SK-N-SH (cell line): ENCODE measurements at regions not wholly inside any gene's neighbourhood (a gene's known extent, or its start where the extent isn't known, plus 50 kb on each side); places are given as distances from the start of the nearest gene placed in this dataset.

Source experiments
- CTCF ChIA-PET: fragments of 300-600, 350-600 bp; formaldehyde crosslinking; extraction: SDS; loops from one replicate; lab custom pipeline; 2021; lab: Yijun Ruan, JAX
- POLR2A ChIA-PET: fragments of 350-600 bp; sonication (Branson Sonifier 250); formaldehyde crosslinking; extraction: SDS; loops from one replicate; lab custom pipeline; 2020; ENCODE audit warnings: antibody characterized with exemption, inconsistent platforms; lab: Yijun Ruan, JAX
- DNase-seq: peaks from one replicate; pipeline ENCODE4 v3.0.0; 2012
- H2AFZ ChIP-seq: fragments of 200-600 bp; sonication (generic); 2 replicates; pipeline ENCODE4 v1.8.1; 2016; ENCODE audit warnings: antibody characterized with exemption, mild to moderate bottlenecking, low read depth
- H3F3A ChIP-seq: fragments of 200-600 bp; sonication (generic); replicated peaks from 2 replicates; pipeline ENCODE3; 2016; ENCODE audit warnings: antibody characterized with exemption, mild to moderate bottlenecking; ENCODE audit not compliant: insufficient read depth
- H3K27ac ChIP-seq, 2 experiments: fragments of 200-500 bp in 1 of 2; fragments of 200-600 bp in 1 of 2; sonication (Bioruptor generic) in 1 of 2; sonication (generic), shearing (Covaris generic) in 1 of 2; 2 replicates each; pipeline versions ENCODE4 v1.5.1 to v1.6.1; 2014 to 2016; ENCODE audit warnings: low read depth in 2 of 2, inconsistent platforms in 1 of 2, low read length in 1 of 2, mild to moderate bottlenecking in 1 of 2, mixed read lengths in 1 of 2
- H3K27me3 ChIP-seq: fragments of 200-600 bp; sonication (generic), shearing (Covaris generic); 2 replicates; pipeline ENCODE4 v1.6.1; 2016; ENCODE audit warnings: mixed run types; ENCODE audit not compliant: insufficient read depth
- H3K36me3 ChIP-seq, 2 experiments: fragments of 200-500 bp in 1 of 2; fragments of 200-600 bp in 1 of 2; sonication (Bioruptor generic) in 1 of 2; sonication (generic) in 1 of 2; replicated peaks in 1 of 2; 2 replicates each; pipeline versions ENCODE3 to v1.5.1; 2014 to 2016; ENCODE audit warnings: low read length in 1 of 2, mild to moderate bottlenecking in 1 of 2; ENCODE audit not compliant: insufficient read depth in 2 of 2, control insufficient read depth in 1 of 2
- H3K4me1 ChIP-seq, 2 experiments: fragments of 200-500 bp in 1 of 2; fragments of 200-600 bp in 1 of 2; sonication (Bioruptor generic) in 1 of 2; sonication (generic), shearing (Covaris generic) in 1 of 2; 2 replicates each; pipeline versions ENCODE4 v1.5.1 to v1.6.1; 2014 to 2016; ENCODE audit warnings: low read depth in 1 of 2, low read length in 1 of 2, mixed run types in 1 of 2; ENCODE audit not compliant: insufficient read depth in 2 of 2, control insufficient read depth in 1 of 2
- H3K4me2 ChIP-seq: fragments of 200-600 bp; sonication (generic), shearing (Covaris generic); 2 replicates; pipeline ENCODE4 v1.6.1; 2017; ENCODE audit warnings: mixed run types
- H3K4me3 ChIP-seq, 2 experiments: fragments of 200-500 bp in 1 of 2; fragments of 200-600 bp in 1 of 2; sonication (Bioruptor generic) in 1 of 2; sonication (generic), shearing (Covaris generic) in 1 of 2; 2 replicates each; pipeline versions ENCODE4 v1.5.1 to v1.8.1; 2014 to 2016; ENCODE audit warnings: low read depth in 2 of 2, inconsistent platforms in 1 of 2, low read length in 1 of 2, mild to moderate bottlenecking in 1 of 2, mixed read lengths in 1 of 2, moderate library complexity in 1 of 2
- H3K79me2 ChIP-seq: fragments of 200-600 bp; sonication (generic); 2 replicates; pipeline ENCODE4 v1.8.1; 2017; ENCODE audit warnings: mild to moderate bottlenecking; ENCODE audit not compliant: insufficient read depth
- H3K9ac ChIP-seq: fragments of 200-600 bp; sonication (generic); 2 replicates; pipeline ENCODE4 v1.6.1; 2017; ENCODE audit warnings: mixed run types
- H3K9me2 ChIP-seq: fragments of 200-600 bp; sonication (generic); 2 replicates; pipeline ENCODE4 v1.6.1; 2017; ENCODE audit warnings: mixed run types
- H3K9me3 ChIP-seq: fragments of 200-600 bp; sonication (generic); 2 replicates; pipeline ENCODE4 v1.6.1; 2017; ENCODE audit warnings: mixed run types, mild to moderate bottlenecking, moderate library complexity
- H4K20me1 ChIP-seq: fragments of 200-600 bp; sonication (generic); 2 replicates; pipeline ENCODE4 v1.6.1; 2017; ENCODE audit warnings: mild to moderate bottlenecking, mixed run types; ENCODE audit not compliant: insufficient read depth
- CHD2 ChIP-seq: fragments of 150-350 bp; IDR thresholded peaks from 2 replicates; pipeline ENCODE4 v1.6.1; 2018; ENCODE audit warnings: low read length; ENCODE audit not compliant: partially characterized antibody
- CTCF ChIP-seq: fragments of 200-600 bp; sonication (generic); IDR thresholded peaks from 2 replicates; pipeline ENCODE4 v1.6.1; 2017; ENCODE audit warnings: antibody characterized with exemption, mild to moderate bottlenecking, moderate library complexity
- ELF1 ChIP-seq: IDR thresholded peaks from 2 replicates; pipeline ENCODE4 v1.4.0; 2012
- EP300 ChIP-seq, 2 experiments: IDR thresholded peaks; 2 replicates each; pipeline versions ENCODE4 v1.4.0 to v1.6.1; 2012; ENCODE audit warnings: borderline replicate concordance in 1 of 2, low read depth in 1 of 2, low read length in 1 of 2
- FOSL2 ChIP-seq: IDR thresholded peaks from 2 replicates; pipeline ENCODE4 v1.4.0; 2012; ENCODE audit warnings: low read depth, mild to moderate bottlenecking, moderate library complexity, borderline replicate concordance
- IRF3 ChIP-seq: fragments of 150-350 bp; IDR thresholded peaks from 2 replicates; pipeline ENCODE4 v1.6.1; 2016; ENCODE audit warnings: mild to moderate bottlenecking, low read depth, low read length
- JUND ChIP-seq: IDR thresholded peaks from 2 replicates; pipeline ENCODE4 v1.4.0; 2012
- MEF2A ChIP-seq: IDR thresholded peaks from 2 replicates; pipeline ENCODE4 v1.4.0; 2012; ENCODE audit warnings: low read depth, borderline replicate concordance
- NFIC ChIP-seq: IDR thresholded peaks from 2 replicates; pipeline ENCODE4 v1.4.0; 2012; ENCODE audit warnings: borderline replicate concordance
- NRF1 ChIP-seq: IDR thresholded peaks from 2 replicates; pipeline ENCODE4 v1.6.1; 2012; ENCODE audit warnings: low read depth, mild to moderate bottlenecking, low read length
- PBX3 ChIP-seq: IDR thresholded peaks from 2 replicates; pipeline ENCODE4; 2012
- POLR2AphosphoS5 ChIP-seq: IDR thresholded peaks from 2 replicates; pipeline ENCODE4 v1.6.1; 2012; ENCODE audit warnings: low read depth, low read length
- RAD21 ChIP-seq: IDR thresholded peaks from 2 replicates; pipeline ENCODE4 v1.6.1; 2012; ENCODE audit warnings: mild to moderate bottlenecking, low read length
- SIN3A ChIP-seq: IDR thresholded peaks from 2 replicates; pipeline ENCODE4 v1.6.1; 2012; ENCODE audit warnings: low read depth, mild to moderate bottlenecking, low read length, moderate library complexity, borderline replicate concordance
- SMC3 ChIP-seq: IDR thresholded peaks from 2 replicates; pipeline ENCODE4 v1.6.1; 2012; ENCODE audit warnings: low read depth, low read length, improper control_type of control experiment
- TEAD4 ChIP-seq: IDR thresholded peaks from 2 replicates; pipeline ENCODE4 v1.4.0; 2012; ENCODE audit warnings: mild to moderate bottlenecking, borderline replicate concordance; ENCODE audit not compliant: insufficient read depth
- USF1 ChIP-seq: IDR thresholded peaks from 2 replicates; pipeline ENCODE4 v1.4.0; 2012; ENCODE audit warnings: low read depth, borderline replicate concordance
- USF2 ChIP-seq: fragments of 150-350 bp; IDR thresholded peaks from 2 replicates; pipeline ENCODE4 v1.6.1; 2017; ENCODE audit warnings: antibody characterized with exemption, low read length, low read depth, borderline replicate concordance
- ZBTB33 ChIP-seq: IDR thresholded peaks from 2 replicates; pipeline ENCODE4 v1.4.0; 2012; ENCODE audit warnings: low read depth, borderline replicate concordance
- WGBS: methylation state at CpG from one replicate; pipeline ENCODE4 v1.1.6; 2017; ENCODE audit warnings: low lambda C conversion rate; 5-methylcytosine and 5-hydroxymethylcytosine counted together

- TF ChIP-seq CTCF (no peak), IRF3 (no peak), JUND (no peak), EP300 (IDR thresholded peaks at IDR 0.05; ENCODE audit: borderline replicate concordance in 1 of 2, low read depth in 1 of 2, low read length in 1 of 2) (no peak), USF1 (no peak), ELF1 (no peak), USF2 (no peak), PBX3 (no peak), RAD21 (no peak)
- TF ChIP-seq, all 33 proteins: peak for 0
- no peak overlapping the region for H3K4me2 ChIP-seq
- no peaks in the 10 kb centered on the region for H3K79me2 ChIP-seq
- no peaks in the 10 kb centered on the region for H3K9me2 ChIP-seq
- H3K9me3 ChIP-seq: no peaks in the 10 kb centered on the region
- no peak for DNase-seq
- 51% methylated on average over 8 of the region's 16 CpGs for WGBS
- no peak overlapping the region for H3K9ac ChIP-seq
- H4K20me1 ChIP-seq: no peaks in the 10 kb centered on the region
- no peaks in the 10 kb centered on the region for H3K36me3 ChIP-seq
- CTCF ChIA-PET: interaction anchor here (1.1 kb wide), 1 partner anchor 10 kb away, joined by 4 read pairs; no protein-coding TSS in a partner anchor
- H3K27ac ChIP-seq: no peak overlapping the region
- no peaks in the 10 kb centered on the region for H3K27me3 ChIP-seq
- no peak overlapping the region for H3K4me3 ChIP-seq
- no peak overlapping the region for H2AFZ ChIP-seq
- no peaks in the 10 kb centered on the region for H3K4me1 ChIP-seq
- POLR2A ChIA-PET: no interaction called here
- H3F3A ChIP-seq: no peaks in the 10 kb centered on the region
Measured at GRCh38 chr10:131843881-131844284, 56.9 kb upstream of the PPP2R2D start.

- H3K79me2 ChIP-seq: no peaks in the 10 kb centered on the region
- H4K20me1 ChIP-seq: no peaks in the 10 kb centered on the region
- no peaks in the 10 kb centered on the region for H3K9me2 ChIP-seq
- DNase-seq: no peak
- ChIA-PET CTCF (interaction anchor here (1.1 kb wide), 1 partner anchor 9 kb away, joined by 4 read pairs; no protein-coding TSS in a partner anchor), POLR2A (no interaction called here)
- no peak overlapping the region for H3K4me3 ChIP-seq
- H3K27me3 ChIP-seq: no peaks in the 10 kb centered on the region
- H3K4me1 ChIP-seq: no peaks in the 10 kb centered on the region
- no peak overlapping the region for H3K27ac ChIP-seq
- no peaks in the 10 kb centered on the region for H3F3A ChIP-seq
- WGBS: 68% methylated on average over 15 of the region's 22 CpGs
- TF ChIP-seq POLR2AphosphoS5 (no peak), SMC3 (no peak), TEAD4 (no peak), ZBTB33 (no peak), IRF3 (no peak), FOSL2 (no peak), MEF2A (no peak), NRF1 (no peak), JUND (no peak), NFIC (no peak), CHD2 (no peak), SIN3A (no peak)
- H3K9ac ChIP-seq: no peak overlapping the region
- no peaks in the 10 kb centered on the region for H3K9me3 ChIP-seq
- H3K4me2 ChIP-seq: no peak overlapping the region
- no peaks in the 10 kb centered on the region for H3K36me3 ChIP-seq
- H2AFZ ChIP-seq: no peak overlapping the region
Measured at GRCh38 chr10:131844529-131845084, 56.2 kb upstream of the PPP2R2D start.
